GM19025 (cell line): ENCODE measurements at regions not wholly inside any gene's neighbourhood (a gene's known extent, or its start where the extent isn't known, plus 50 kb on each side); places are given as distances from the start of the nearest gene placed in this dataset.
"Not testable (repeated sequence)": the region's sequence is repeated elsewhere in the genome, so short reads cannot be mapped to it uniquely, and the experiment has no call there.

Experiments used
- ATAC-seq: cut with Tn5 transposase; IDR thresholded peaks from one replicate; pipeline ENCODE4 v1.9.1; 2021; ENCODE audit warnings: mild to moderate bottlenecking, low read depth, moderate library complexity; ENCODE audit not compliant: unreplicated experiment

- ATAC-seq, result no peak
Observed at GRCh38 chr16:59964232-59964924, 1230.3 kb upstream of the GOT2 start.

- ATAC-seq, result no peak
Observed at GRCh38 chr16:59959311-59959710, 1225.2 kb upstream of the GOT2 start.

- ATAC-seq, result no peak
Observed at GRCh38 chr16:59950431-59950830, 1216.3 kb upstream of the GOT2 start.

DNA sequence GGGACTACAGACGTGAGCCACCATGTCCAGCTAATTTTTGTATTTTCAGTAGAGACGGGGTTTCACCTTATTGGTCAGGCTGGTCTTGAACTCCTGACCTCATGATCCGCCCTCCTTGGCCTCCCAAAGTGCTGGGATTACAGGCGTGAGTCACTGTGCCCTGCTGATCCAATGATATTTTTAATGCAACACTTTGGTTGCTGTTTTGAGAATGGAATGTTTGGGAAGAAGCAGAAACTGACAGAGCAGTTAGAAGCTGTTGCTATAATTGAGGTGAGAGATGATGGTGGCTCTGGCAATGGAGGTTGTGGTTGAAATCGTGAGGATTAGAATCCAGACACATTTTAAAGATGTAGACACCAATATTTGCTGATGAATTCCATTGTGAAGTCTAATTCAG lies 1209.9 kb upstream of the GOT2 start:
- ATAC-seq, result not testable (repeated sequence)

- ATAC-seq, result no peak
Observed at GRCh38 chr16:59941594-59941993, 1207.5 kb upstream of the GOT2 start.

GRCh38 chr16:59920054-59920453 lies 1185.9 kb upstream of the GOT2 start:
- ATAC-seq, result no peak

DNA sequence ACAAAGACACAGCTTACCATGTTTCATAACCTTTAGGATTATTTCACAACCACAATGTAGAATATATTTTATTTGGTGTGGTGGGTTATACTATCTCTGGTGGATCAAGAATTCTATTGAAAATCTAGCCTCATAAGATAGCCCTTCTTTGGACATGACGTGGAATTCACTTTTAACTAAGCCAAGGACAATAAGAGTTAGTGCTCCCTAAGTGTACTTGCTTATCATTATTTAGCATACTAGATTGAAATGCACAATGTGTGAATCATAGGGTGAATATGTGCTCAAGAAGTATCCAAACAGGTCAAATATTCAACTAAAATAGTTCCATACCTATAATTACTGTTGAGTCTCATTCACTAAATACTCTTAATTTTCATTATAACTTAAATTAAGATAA lies 1179.5 kb upstream of the GOT2 start:
- no peak for ATAC-seq

- ATAC-seq, result no peak
Observed at GRCh38 chr16:59909262-59909661, 1175.1 kb upstream of the GOT2 start.

- no peak for ATAC-seq
Observed at GRCh38 chr16:59907611-59908010, 1173.5 kb upstream of the GOT2 start.

DNA sequence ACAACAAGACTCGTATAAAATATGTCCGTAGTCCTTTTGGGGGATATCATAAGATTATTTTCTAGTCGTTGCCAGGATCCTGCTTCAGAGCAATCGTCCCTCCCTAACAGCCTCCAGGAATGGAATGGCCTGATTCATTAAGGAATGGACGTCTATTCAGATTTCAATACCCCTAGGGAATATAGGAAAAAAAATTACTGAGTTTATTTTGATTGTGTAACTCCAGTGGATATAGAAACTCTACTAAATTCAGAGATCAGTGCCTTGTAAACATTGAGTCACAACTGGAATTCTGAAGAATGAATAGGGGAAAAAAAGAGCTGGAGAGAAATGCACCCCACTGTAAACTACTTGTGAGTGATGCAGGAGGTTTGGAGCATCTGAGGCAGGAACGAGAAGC lies 1171.5 kb upstream of the GOT2 start:
- no peak for ATAC-seq

- ATAC-seq, result no peak
Observed at GRCh38 chr16:59905131-59905530, 1171.0 kb upstream of the GOT2 start.

DNA sequence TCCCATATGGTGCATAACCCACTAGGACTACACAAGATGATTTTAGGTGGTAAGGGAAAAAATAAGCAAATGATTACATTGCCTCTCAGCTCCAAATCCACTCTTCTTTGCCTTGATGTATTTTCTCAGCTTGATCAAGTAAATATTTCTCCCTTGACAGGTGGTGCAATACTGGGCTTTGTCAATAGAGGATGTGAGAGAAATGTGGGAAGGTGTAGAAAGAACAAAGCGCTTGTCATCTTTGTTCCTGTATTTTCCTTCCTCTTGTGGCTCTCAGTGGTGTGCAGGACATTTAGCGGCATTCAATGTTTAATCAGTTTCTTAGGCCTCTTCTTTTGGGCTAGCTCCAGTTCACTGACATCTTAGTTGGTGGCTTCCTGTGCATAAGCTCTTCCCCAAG lies 1165.8 kb upstream of the GOT2 start:
- no peak for ATAC-seq

- no peak for ATAC-seq
Observed at GRCh38 chr16:59892376-59892775, 1158.3 kb upstream of the GOT2 start.

GRCh38 chr16:59887856-59888255 lies 1153.7 kb upstream of the GOT2 start:
- no peak for ATAC-seq

DNA sequence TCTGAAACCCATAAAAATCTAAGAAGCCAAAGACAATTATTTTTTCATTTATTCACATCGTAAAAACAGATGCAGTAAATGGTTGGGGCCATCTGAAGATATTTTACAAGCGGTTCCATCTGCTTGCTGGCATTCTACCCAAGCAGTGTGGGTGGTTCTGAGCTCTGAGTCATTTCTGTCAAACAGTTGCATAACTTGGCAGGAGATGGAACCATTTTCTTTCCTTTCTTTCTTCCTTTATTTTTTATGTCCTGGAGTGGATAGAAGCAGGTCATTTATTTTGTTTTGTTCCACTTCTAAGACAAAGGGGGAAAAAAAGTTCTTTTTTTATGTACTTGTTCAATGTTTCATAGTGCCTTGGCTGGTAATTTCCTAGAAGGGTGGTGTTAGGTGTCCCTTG lies 1151.9 kb upstream of the GOT2 start:
- no peak for ATAC-seq

DNA sequence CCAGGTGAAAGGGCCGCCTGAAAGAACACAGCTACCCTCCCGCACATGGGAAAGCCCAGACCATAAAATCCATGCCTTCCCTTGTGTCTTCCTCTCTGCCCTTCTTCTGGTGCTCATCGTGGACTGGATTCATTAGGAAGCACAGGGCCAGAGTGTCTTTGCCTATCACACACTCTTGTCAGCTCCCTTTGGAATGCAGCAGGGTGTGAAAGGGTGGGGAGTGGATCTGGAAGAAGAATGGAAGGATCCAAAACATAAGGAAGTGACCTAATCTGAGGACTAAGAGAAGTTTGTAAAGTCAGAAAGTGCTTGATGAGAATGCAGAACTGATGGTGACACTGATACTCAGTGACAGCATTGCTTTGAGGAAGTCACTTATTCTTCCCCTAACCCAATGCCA lies 1147.3 kb upstream of the GOT2 start:
- no peak for ATAC-seq

- ATAC-seq, result no peak
Observed at GRCh38 chr16:59880611-59881010, 1146.5 kb upstream of the GOT2 start.

- ATAC-seq, result no peak
Observed at GRCh38 chr16:59878999-59879398, 1144.9 kb upstream of the GOT2 start.

DNA sequence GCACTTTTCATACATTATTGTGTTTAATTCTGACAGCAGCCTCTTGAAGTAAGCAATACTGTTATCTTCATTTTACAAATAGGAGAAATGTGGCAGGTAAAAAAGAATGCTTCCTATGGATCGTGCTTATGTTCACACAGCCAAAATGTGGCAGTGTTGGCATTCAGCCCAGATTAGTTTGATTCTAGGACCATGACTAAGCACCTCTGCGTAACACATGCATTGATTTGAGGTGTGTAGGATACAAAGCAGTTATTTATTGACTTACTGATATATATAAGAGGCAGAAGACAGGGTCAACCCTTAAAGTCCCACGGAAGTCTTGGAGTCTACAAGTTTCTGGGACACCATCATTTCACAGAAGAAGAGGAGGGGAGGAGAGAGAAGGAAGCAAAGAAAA lies 1144.4 kb upstream of the GOT2 start:
- no peak for ATAC-seq

GRCh38 chr16:59864981-59865666 lies 1131.0 kb upstream of the GOT2 start:
- no peak for ATAC-seq

DNA sequence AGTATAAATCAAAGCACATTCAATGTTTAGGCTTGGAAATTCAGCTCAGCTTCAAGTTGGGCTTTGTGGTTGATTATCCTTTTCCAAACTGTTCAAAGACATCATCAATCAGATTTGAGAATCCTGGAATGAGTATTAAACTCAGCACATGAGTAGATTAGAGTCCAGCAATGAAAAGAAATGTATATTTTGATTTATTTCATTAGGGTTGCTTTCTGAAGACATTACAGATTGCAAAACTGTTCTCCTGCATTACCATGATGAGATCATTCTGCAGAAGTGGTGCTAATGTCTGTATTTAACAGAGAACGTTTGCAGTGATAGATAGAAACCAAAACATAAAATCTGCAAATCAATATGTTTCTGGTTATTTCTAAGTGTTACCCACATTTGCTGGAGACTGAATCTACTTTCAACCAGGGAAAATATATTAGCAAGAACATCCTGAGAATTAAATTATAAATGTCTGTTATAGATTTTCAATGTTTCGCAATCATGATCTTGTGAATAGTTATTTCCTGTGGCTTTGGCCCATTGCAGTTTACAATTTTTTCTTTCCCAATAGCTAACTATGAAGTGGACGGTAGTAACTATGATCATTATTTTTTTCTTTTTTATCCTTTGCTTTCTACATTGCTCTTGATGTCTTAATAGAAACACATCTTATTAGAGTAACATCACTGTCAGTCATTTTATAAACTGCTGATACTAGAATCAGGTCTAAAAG lies 1125.7 kb upstream of the GOT2 start:
- no peak for ATAC-seq
